SK-N-MC (cell line): ENCODE measurements at regions not wholly inside any gene's neighbourhood (a gene's known extent, or its start where the extent isn't known, plus 50 kb on each side); places are given as distances from the start of the nearest gene placed in this dataset.

Experiments
- DNase-seq: peaks from one replicate; pipeline ENCODE4 v3.0.0-alpha.2; 2011; ENCODE audit warnings: low read depth, low spot score
- H3K27ac ChIP-seq: fragments of 200-600 bp; sonication (generic); 2 replicates; pipeline ENCODE4 v1.5.1; 2016; ENCODE audit warnings: mixed run types
- H3K36me3 ChIP-seq: fragments of 200-600 bp; sonication (generic); 2 replicates; pipeline ENCODE4 v1.6.1; 2017; ENCODE audit warnings: antibody characterized with exemption, low read length, mixed read lengths; ENCODE audit not compliant: insufficient read depth
- H3K4me3 ChIP-seq: fragments of 200-600 bp; sonication (generic); 2 replicates; pipeline ENCODE4 v1.5.1; 2016
- H3K9ac ChIP-seq: fragments of 200-600 bp; sonication (generic); 2 replicates; pipeline ENCODE4 v1.8.0; 2017; ENCODE audit warnings: mixed run types, mixed read lengths; ENCODE audit not compliant: insufficient read length
- H3K9me3 ChIP-seq: fragments of 200-600 bp; sonication (generic); 2 replicates; pipeline ENCODE4 v1.6.1; 2017; ENCODE audit warnings: low read depth, mild to moderate bottlenecking, antibody characterized with exemption, low read length, moderate library complexity, mixed read lengths
- EZH2 ChIP-seq: fragments of 200-600 bp; sonication (generic); IDR thresholded peaks from one replicate; pipeline ENCODE4 v1.6.1; 2017; ENCODE audit warnings: antibody characterized with exemption
- FOXP2 ChIP-seq: optimal IDR thresholded peaks from 2 replicates; pipeline ENCODE3; 2011; ENCODE audit warnings: mild to moderate bottlenecking, moderate library complexity; ENCODE audit not compliant: insufficient read depth; ENCODE audit errors: extremely low read length, control extremely low read depth
- POLR2AphosphoS5 ChIP-seq: IDR thresholded peaks from 2 replicates; pipeline ENCODE4 v1.6.1; 2012; ENCODE audit warnings: mild to moderate bottlenecking, low read depth, low read length, borderline replicate concordance

DNA sequence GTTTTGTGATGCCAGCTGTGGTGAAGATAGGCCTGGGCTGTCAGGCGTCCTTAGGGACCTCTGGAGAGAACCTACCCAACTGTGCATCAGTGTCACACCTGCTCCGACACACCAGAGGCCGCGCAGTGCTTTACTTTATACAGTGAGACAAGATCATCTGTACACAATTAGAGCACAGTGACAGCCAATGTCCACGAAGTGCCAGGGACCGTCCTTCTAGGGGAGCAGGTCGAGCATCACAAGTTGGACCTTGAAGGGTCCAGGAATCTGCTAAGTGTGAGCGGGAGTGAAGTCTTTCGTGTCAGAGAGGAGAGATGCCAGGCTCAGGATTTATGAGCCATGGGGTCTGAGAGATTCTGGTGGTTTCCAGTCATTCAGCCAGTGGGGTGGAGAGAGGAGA lies 104.2 kb downstream of the TMEM18 start:
- TF ChIP-seq EZH2: no peak
- TF ChIP-seq POLR2AphosphoS5: no peak
- TF ChIP-seq FOXP2: no peak
- no peak for DNase-seq
- H3K27ac ChIP-seq: no peak overlapping the region
- H3K9ac ChIP-seq: no peak overlapping the region
- no peaks in the 10 kb centered on the region for H3K9me3 ChIP-seq
- no peak overlapping the region for H3K4me3 ChIP-seq
- no peaks in the 10 kb centered on the region for H3K36me3 ChIP-seq

DNA sequence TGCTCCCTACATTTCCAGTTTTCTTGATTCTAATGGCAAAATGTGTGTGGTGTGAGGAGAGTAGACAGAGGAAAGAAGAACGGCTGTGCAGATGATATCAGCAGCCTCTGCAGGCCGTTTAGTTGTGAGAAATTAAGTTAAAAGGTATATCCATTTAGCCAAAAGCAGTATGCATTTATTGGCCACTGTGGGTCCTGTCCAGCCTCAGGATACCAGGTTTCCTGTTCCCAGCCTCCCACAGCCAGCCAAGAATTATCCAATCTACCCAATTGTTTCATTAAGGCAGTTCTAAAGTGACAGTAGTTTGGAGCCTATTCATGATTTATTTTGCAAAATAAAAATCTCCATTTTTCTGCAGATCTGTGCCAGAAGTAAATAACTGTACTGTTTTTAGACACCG lies 107.5 kb downstream of the TMEM18 start:
- no peaks in the 10 kb centered on the region for H3K9me3 ChIP-seq
- no peak for DNase-seq
- H3K27ac ChIP-seq: no peak overlapping the region
- no peak for TF ChIP-seq POLR2AphosphoS5
- no peak for TF ChIP-seq FOXP2
- TF ChIP-seq EZH2: no peak
- H3K4me3 ChIP-seq: no peak overlapping the region
- no peak overlapping the region for H3K9ac ChIP-seq
- H3K36me3 ChIP-seq: no peaks in the 10 kb centered on the region

DNA sequence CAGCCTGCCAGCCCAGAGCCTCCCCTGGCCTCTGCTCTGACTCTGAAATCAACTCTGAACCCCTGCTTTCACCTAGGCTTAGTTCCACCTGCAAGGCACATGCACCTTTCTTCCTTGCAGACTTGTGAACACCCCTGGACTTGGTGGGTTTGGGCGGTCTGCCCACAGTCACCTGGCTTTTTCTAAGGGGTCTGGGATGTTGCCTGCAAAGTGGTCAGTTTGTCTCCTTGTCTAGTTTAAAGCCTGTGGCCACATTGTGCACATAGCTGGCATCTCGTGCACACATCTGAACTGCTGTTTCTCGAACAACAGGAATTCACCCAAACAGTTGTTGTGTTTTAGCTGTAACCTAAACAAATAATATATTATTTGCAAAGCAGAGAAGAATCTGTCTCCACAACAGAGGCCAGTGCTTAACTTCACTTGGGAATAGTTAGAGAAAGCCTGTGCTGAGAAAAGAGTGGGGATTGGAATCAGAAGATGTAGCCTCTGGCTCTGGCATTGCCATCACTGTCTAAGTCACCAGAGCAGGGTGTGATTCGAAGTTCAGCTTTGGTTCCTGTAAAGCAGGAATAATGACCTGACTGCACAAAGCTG lies 108.5 kb downstream of the TMEM18 start:
- DNase-seq: no peak
- Histone ChIP-seq H3K9me3 (no peaks in the 10 kb centered on the region), H3K9ac (no peak overlapping the region), H3K36me3 (no peaks in the 10 kb centered on the region), H3K4me3 (no peak overlapping the region), H3K27ac (no peak overlapping the region)
- TF ChIP-seq POLR2AphosphoS5: no peak

DNA sequence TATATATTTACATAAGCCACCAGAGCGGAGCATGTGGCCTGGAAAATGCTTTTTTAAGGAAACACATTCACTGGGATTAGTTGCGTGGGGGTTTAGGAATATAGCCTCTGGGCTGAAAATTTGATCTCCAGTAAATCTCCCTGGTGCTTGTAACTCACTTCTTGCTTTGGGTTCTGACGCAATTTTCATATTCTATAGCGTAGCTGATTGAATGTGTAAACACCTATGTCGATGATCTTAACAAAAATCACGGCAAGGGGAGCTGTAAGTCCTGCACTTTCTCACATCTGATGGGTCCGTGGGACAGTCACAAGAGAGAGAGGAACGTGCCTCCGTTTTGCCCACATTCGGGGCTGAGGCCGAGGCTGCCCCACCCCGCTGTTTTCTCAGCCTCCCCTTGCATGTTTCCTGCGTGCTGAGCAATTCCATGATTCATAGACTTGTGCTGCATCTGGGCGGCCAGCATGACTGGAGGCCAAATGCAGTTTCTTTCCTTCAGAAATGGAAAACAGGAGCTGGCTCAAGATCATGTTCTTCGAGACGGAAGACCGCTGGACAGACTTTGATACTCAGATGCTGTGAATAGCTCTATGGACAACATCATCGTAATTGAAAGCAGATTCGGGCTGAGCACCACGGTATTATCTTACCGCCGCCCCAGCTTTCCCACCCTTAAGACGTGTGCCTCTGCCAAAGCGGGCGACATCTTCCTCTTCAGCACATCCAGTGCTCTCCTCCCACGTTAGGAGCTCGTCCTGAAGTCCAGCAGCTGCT lies 109.2 kb downstream of the TMEM18 start:
- DNase-seq: peak; percentile 22
- no peaks in the 10 kb centered on the region for H3K36me3 ChIP-seq
- no peaks in the 10 kb centered on the region for H3K9me3 ChIP-seq
- H3K4me3 ChIP-seq: peak overlapping the region; percentile 48
- no peak overlapping the region for H3K27ac ChIP-seq
- TF ChIP-seq FOXP2 (no peak), POLR2AphosphoS5 (no peak), EZH2 (no peak)
- H3K9ac ChIP-seq: no peak overlapping the region

DNA sequence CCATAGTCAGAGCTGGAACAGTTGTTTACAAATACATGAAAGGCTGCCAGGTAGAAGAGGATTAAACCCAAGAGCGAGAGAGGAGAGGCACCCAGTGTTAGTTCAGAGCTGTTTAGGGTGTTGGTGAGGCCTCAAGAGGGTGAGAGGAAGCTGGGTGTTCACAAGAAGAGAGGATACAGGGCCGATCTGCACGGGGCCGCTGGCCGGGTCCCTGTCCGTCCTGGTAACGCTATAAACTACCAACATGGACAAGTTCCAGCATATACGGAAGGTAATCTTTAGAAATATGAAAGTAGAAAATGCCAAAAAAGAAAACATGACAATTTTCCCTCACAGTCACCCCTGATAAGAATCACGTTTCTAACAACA lies 109.7 kb downstream of the TMEM18 start:
- Histone ChIP-seq H3K36me3 (no peaks in the 10 kb centered on the region), H3K4me3 (peak overlapping the region; percentile 48), H3K27ac (no peak overlapping the region), H3K9ac (no peak overlapping the region), H3K9me3 (no peaks in the 10 kb centered on the region)
- no peak for DNase-seq
- TF ChIP-seq EZH2 (no peak), POLR2AphosphoS5 (no peak)

DNA sequence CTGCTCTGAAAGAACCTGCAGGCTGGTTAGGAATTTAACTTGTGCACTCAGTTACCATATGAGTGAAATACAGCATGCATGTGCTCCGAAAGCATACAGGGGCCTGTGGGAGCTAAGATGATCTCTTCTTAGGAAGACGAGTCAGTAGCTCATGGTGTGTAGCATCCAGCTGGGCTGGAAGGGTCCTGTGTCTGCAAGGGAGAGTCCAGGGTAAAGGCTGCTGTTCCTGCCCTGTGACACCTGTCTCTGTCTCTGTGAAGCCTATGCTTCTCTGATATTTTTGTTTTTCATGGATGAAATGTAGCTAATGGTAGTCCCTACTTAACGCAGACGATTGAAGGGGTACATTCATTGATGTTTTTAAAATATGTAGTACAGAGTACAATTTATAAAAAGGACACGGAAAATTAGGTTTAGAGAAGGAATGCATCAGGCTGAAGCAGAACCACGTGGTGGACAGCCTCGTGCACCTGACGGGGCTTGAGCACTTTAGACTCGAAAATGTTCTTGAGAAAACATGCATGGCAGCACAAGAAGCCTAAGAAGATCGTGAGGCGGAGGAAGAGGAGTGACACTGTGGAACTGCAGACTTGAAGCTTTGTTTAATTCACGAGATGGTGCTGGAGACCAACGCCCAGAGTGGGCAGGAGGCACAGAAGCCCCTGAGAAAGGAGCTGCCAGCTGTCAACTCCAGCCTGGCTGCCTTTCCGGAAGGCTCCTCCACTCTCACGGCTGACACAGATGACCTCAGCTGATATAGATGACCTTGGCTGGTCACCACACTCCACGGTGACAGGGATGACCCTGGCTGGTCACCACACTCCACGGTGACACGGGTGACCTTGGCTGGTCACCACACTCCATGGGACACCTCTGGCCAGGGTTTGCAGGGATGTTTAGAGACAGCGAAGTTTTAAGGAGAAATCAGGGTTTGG lies 110.6 kb downstream of the TMEM18 start:
- Histone ChIP-seq H3K9ac (no peak overlapping the region), H3K9me3 (no peaks in the 10 kb centered on the region), H3K4me3 (no peak overlapping the region), H3K36me3 (no peaks in the 10 kb centered on the region), H3K27ac (no peak overlapping the region)
- no peak for DNase-seq
- TF ChIP-seq EZH2 (no peak), POLR2AphosphoS5 (no peak), FOXP2 (no peak)

DNA sequence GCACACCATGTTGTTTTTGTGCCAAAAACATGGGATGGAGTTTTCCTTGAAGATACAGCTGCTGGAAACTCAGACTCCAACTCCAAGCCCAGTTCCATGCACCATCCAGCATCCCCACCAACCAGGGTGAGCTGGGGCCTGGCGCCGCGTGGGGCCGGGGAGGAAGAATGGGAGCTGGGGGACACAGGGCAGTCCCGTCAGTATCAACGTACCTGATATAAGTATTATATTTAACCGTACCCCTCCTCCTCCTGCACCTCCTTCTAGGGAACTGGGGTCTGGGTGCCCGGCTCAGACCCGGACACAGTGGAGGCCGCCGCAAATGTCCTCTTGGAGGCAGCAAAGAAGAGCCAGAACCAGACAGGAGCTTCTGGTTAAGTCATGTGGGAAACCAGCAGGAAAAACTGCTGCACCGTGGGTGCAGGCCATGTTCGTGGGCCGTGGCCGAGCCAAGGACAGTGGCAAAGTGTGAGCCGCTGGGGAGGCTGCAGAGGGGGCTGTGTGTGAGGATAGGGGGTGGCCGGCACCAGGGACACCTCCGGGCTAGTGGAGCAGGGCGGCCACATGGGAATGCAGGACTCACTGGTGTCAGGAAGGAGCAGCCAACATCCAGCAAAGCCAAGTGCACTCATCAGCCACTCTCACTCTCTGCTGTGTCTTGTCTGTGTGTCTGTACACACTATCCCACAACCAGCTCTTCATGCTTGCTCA lies 112.6 kb downstream of the TMEM18 start:
- Histone ChIP-seq H3K4me3 (no peak overlapping the region), H3K27ac (no peak overlapping the region), H3K9ac (no peak overlapping the region), H3K9me3 (no peaks in the 10 kb centered on the region), H3K36me3 (no peaks in the 10 kb centered on the region)
- DNase-seq: no peak
- TF ChIP-seq FOXP2: no peak
- TF ChIP-seq EZH2: no peak
- no peak for TF ChIP-seq POLR2AphosphoS5

DNA sequence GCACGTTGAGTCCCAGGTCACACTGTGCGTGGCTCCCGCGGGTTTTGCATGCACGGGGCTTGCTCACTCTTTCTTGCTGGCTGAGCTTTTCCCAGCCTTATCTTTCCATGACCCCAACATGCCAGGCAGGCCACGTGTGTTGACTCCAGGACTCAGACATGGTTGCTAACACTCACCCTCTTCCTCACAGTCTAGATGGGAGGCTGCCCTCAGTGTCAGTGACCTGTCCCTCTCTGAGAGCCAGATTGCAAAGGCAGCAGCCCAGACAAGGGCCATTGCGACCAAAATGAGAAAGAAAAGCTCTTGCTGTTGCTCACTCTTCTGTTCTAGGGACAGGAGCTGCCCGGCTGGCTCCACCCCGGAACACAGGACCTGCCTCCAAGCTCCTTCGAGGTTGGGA lies 113.7 kb downstream of the TMEM18 start:
- TF ChIP-seq FOXP2 (no peak), EZH2 (no peak), POLR2AphosphoS5 (no peak)
- Histone ChIP-seq H3K9me3 (no peaks in the 10 kb centered on the region), H3K36me3 (no peaks in the 10 kb centered on the region)

More for the DNA sequence above, 113.7 kb downstream of the TMEM18 start:
- H3K27ac ChIP-seq: no peak overlapping the region
- no peak overlapping the region for H3K9ac ChIP-seq
- DNase-seq: no peak
- no peak overlapping the region for H3K4me3 ChIP-seq
